Stomach smooth muscle (tissue), 2 donors: ENCODE measurements at regions not wholly inside any gene's neighbourhood (a gene's known extent, or its start where the extent isn't known, plus 50 kb on each side); places are given as distances from the start of the nearest gene placed in this dataset.

Experiments
- H3K27ac ChIP-seq: one replicate; pipeline ENCODE4 v1.7.0; 2013; ENCODE audit warnings: mild to moderate bottlenecking, low read length, inconsistent platforms
- H3K27me3 ChIP-seq, 2 donors: one replicate each; pipeline ENCODE4 v1.7.0; 2013; ENCODE audit warnings: low read length in 2 of 2; ENCODE audit not compliant: insufficient read depth in 2 of 2, control insufficient read depth in 1 of 2
- H3K36me3 ChIP-seq, 2 donors: one replicate each; pipeline ENCODE4 v1.7.0; 2013; ENCODE audit warnings: low read length in 2 of 2; ENCODE audit not compliant: control insufficient read depth in 2 of 2, insufficient read depth in 2 of 2
- H3K4me1 ChIP-seq: one replicate; pipeline ENCODE4 v1.7.0; 2013; ENCODE audit warnings: low read length; ENCODE audit not compliant: control insufficient read depth, insufficient read depth
- H3K4me3 ChIP-seq, 2 donors: one replicate each; pipeline ENCODE4 v1.7.0; 2013; ENCODE audit warnings: low read length in 2 of 2
- H3K9ac ChIP-seq, 2 donors: one replicate each; pipeline ENCODE4 v1.7.0; 2013; ENCODE audit warnings: low read length in 2 of 2, mild to moderate bottlenecking in 1 of 2
- H3K9me3 ChIP-seq, 2 donors: one replicate each; pipeline ENCODE4 v1.7.0; 2013; ENCODE audit warnings: low read length in 2 of 2; ENCODE audit not compliant: control insufficient read depth in 2 of 2
- donor health status: healthy.
- donor health status: Pancreatic carcinoma.

DNA sequence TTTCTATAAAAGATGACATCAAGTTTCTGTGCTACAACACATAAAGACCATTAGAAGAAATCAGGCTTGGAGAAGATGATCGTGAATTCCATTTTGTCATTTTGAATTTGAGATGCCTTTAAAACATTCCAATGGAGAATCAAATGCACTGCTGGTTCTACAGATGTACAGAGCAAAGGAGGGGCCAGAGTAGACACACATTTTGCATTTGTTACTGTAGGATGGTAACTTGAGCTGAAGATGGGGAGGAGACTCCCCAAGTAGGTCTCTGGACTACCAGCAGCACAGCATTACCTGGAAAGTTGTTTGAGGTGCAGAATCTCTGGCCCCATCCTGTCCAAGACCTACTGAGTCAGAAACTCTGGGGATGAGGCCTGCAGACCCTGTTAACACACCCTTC lies 121.6 kb upstream of the RALGAPA2 start:
- Histone ChIP-seq H3K4me3 (no peak overlapping the region), H3K36me3 (no peaks in the 10 kb centered on the region), H3K9me3 (no peaks in the 10 kb centered on the region), H3K27ac (no peak overlapping the region), H3K4me1 (peaks cover 2% of the 10 kb centered on the region), H3K27me3 (peaks cover 6% of the 10 kb centered on the region in 2 donors), H3K9ac (no peak overlapping the region)

DNA sequence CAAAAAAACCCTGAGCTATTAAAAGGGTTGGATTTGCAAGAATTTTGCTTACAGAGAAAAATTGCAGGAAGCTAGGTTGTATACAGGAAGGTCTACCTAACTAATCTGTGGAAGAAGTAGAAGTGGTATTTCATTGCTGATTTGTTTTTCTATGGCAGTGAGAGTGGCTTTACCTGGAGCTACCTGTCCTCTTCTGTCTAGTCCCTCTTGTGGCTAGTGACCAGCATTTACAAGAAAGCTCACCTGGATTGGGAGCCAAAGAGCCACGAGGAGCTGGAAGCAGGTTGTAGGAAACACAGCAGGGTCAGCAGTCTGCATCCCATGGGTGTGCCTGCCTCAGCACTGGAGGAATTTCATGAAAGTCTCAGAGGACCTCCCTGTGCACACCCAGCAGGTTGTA lies 120.3 kb upstream of the RALGAPA2 start:
- Histone ChIP-seq H3K9ac (no peak overlapping the region), H3K27me3 (peaks cover 6% of the 10 kb centered on the region in 2 donors), H3K4me3 (no peak overlapping the region), H3K27ac (no peak overlapping the region), H3K9me3 (no peaks in the 10 kb centered on the region), H3K36me3 (no peaks in the 10 kb centered on the region), H3K4me1 (peaks cover 2% of the 10 kb centered on the region)

DNA sequence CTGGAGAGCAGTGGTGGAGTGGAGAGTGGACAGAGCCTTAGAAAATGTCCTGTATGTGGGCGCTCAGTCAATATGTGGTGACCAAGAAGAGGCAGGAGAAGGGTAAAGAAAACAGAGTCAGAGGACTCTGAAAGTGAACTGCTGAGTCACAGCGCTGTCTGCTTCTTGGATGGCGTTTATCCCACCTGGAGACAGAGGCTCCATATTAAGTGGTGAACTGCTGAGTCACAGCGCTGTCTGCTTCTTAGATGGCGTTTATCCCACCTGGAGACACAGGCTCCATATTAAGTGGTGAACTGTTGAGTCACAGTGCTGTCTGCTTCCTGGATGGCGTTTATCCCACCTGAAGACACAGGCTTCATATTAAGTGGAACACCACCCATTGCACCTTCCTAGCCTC lies 119.3 kb upstream of the RALGAPA2 start:
- H3K9me3 ChIP-seq = no peaks in the 10 kb centered on the region
- H3K4me3 ChIP-seq = no peak overlapping the region
- no peak overlapping the region for H3K9ac ChIP-seq
- H3K36me3 ChIP-seq = no peaks in the 10 kb centered on the region
- peaks cover 6 to 10% of the 10 kb centered on the region in 2 donors for H3K27me3 ChIP-seq
- no peak overlapping the region for H3K27ac ChIP-seq
- no peaks in the 10 kb centered on the region for H3K4me1 ChIP-seq

DNA sequence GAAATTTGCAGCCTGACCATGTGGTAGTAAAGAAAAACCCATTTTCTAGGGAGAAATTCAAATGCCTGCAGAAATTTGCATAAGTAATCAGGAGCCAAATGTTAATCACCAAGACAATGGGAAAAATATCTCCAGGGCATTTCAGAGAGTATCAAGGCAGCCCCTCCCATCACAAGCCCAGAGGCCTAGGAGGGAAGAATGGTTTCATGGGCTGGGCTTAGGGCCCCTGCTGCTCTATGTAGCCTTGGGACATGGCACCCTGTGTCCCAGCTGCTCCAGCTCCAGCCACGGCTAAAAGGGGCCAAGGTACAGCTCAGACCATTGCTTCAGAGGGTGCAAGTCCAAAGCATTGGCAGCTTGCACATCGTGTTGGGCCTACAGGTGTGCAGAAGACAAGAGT lies 117.2 kb upstream of the RALGAPA2 start:
- H3K4me3 ChIP-seq = no peak overlapping the region

DNA sequence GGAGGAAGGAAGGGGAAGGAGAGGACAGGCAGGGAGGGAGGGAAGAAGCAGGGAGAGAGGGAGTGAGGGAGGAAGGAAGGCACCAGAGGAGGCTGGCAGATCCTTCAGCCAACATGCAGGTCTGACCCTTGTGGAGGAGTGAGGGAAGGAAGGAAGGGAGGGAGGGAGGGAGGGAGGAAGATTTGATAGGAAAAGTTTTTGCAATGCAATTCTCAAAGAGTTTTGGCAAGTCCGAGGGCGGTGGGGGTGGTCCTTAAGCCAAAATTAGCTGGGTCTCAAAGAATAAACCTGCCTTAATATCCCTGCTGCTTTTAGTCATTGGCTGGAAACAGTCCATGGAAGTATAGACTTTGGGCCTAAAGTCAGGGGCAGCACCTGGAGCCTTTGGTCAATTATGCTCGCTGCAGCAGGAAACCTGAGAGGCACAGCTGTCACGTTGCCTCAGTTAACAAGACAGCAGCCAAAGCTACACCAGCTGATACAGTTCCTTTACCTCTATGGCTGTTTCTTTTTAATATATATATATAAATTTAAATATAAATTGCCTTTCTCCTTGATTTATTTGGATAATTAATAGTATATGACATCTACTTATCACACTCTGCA lies 115.7 kb upstream of the RALGAPA2 start:
- Histone ChIP-seq H3K9ac (no peak overlapping the region), H3K4me1 (no peaks in the 10 kb centered on the region), H3K27ac (no peak overlapping the region), H3K9me3 (no peaks in the 10 kb centered on the region), H3K27me3 (peaks cover 6 to 20% of the 10 kb centered on the region in 2 donors), H3K4me3 (no peak overlapping the region), H3K36me3 (no peaks in the 10 kb centered on the region)

More for the DNA sequence above, 117.2 kb upstream of the RALGAPA2 start:
- peaks cover 6 to 14% of the 10 kb centered on the region in 2 donors for H3K27me3 ChIP-seq
- H3K4me1 ChIP-seq = no peaks in the 10 kb centered on the region
- H3K9me3 ChIP-seq = no peaks in the 10 kb centered on the region
- H3K36me3 ChIP-seq = no peaks in the 10 kb centered on the region
- no peak overlapping the region for H3K27ac ChIP-seq
- H3K9ac ChIP-seq = no peak overlapping the region

DNA sequence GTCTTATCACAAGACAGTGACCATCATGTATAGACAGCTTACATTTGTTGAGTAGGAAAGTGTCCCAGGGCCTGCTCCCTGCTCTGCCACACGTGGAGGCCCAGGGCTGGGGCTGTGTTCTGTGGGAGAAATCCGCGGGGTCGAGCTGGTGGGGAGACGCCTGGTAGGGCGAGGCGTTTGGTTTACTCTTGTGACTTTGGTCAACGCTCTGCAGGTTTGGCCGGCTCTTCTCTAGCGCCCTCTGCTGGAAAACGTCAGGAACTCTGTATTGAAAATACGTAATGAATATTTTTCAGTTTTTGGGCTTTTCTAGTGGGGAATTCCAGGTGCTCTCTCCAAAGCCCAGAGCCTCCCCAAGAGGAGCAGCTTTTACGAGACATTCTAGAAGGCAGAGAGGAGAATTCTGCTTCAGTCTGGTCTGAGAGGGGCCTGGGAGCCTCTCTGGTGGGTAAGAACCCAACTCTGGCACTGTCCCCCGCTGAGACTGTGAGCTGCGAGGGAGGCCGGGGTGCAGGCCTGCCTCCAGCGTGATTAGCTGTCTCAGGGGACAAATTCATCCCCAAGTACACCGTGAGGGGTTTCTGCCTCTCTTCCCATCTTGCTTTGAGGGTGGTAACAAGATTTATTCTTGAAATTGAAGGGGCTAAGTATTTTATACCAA lies 112.6 kb upstream of the RALGAPA2 start:
- no peak overlapping the region for H3K27ac ChIP-seq
- peaks cover 0 to 28% of the 10 kb centered on the region in 2 donors for H3K27me3 ChIP-seq
- no peaks in the 10 kb centered on the region for H3K36me3 ChIP-seq
- peaks cover 2% of the 10 kb centered on the region for H3K4me1 ChIP-seq
- no peaks in the 10 kb centered on the region for H3K9me3 ChIP-seq
- no peak overlapping the region for H3K4me3 ChIP-seq
- H3K9ac ChIP-seq = no peak overlapping the region

DNA sequence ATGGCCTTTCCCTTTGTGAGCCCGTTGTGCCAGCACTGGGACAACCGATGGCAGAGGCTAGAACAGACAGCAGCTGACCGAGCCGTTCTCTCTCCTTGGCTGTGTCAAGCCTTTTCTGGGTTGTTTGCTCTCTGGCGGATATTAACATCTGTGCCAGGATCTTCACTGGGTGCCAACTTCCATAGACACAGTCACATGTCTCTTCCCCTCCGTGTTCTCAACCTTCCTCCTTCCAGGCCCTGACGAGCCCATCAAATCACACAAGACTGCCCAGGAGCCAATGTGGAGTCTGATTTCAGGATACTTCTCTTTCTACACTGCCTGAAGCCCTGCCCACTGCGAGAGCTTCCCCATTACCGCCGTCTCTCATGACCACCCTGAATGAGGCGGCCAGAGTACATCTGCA lies 111.0 kb upstream of the RALGAPA2 start:
- H3K4me1 ChIP-seq = peaks cover 2% of the 10 kb centered on the region
- H3K9me3 ChIP-seq = no peaks in the 10 kb centered on the region
- H3K27me3 ChIP-seq = peaks cover 0 to 31% of the 10 kb centered on the region in 2 donors
- H3K27ac ChIP-seq = no peak overlapping the region
- H3K4me3 ChIP-seq = no peak overlapping the region
- H3K9ac ChIP-seq = no peak overlapping the region
- H3K36me3 ChIP-seq = no peaks in the 10 kb centered on the region

DNA sequence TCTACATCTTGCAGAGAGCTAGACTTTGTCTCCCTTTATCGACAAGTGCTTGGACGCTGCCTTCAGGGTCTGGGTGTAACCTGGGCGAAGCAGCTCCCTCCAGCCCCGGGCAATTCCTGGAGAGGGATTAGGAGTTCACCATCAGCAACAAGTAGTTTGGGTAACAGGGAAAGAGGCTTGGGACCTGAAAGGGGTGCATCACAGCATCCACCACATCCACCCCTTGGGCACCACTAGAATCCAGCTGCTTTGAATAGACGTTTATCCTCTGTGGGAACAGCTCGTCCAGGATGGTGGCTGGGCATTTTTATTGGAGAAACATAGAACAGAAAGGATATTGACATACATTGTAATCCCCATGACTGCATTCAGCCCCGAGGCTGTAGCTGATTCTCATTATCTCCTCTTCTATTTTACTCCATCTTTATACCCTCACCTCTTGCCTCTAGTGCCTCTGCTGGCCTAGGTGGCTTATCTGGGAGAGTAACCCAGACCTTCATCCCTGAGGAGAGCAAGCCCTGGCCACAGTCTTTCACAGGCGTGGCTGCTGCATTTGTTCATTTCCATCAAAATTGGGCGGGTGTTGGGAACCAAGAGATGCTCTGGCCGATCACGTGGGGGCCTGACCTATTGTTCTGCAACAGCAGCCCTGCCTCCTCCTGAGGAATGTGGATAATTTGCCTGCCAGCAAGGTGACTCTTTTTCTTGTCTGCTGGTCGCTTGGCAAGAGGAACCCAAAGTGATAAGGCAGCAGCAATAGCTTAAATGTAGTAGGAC lies 109.2 kb upstream of the RALGAPA2 start:
- H3K4me1 ChIP-seq = peaks cover 2% of the 10 kb centered on the region
- no peak overlapping the region for H3K4me3 ChIP-seq
- H3K9ac ChIP-seq = no peak overlapping the region
- no peaks in the 10 kb centered on the region for H3K36me3 ChIP-seq
- no peak overlapping the region for H3K27ac ChIP-seq
- H3K27me3 ChIP-seq = peaks cover 0 to 23% of the 10 kb centered on the region in 2 donors
- no peaks in the 10 kb centered on the region for H3K9me3 ChIP-seq

DNA sequence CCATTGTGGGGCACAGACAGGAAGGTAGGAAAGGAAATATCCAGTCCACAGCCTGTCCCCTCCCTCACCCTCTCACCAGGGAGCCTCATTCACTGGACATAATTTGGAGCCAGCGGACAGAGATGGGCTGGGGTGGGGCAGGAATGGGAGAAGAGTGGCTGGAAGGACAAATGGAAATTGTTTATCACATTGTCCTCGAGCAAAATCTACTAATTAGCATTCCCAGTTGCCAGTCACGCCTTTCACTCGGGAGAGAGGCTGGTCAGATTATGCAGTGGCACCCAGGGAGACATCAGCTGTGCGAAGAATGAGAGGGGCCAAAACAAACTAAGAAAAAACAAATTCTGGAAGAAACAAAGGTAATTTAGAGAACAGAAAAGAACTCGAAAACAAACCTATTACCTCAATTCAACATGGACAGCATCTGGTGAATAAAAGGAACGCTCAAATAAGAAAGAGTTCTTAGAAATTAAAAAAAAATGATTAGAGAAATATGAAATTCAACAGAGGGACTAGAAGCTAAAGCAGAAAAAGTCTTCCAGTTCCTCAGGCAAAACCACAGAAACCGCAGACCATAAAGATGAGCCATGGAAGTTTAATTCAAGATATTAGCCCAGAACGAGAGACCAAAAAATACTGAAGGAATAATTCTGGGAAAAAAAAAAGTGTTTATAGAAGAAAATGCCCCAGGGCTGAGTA lies 108.5 kb upstream of the RALGAPA2 start:
- Histone ChIP-seq H3K4me1 (peaks cover 2% of the 10 kb centered on the region), H3K4me3 (no peak overlapping the region), H3K9ac (no peak overlapping the region), H3K36me3 (no peaks in the 10 kb centered on the region), H3K27me3 (peaks cover 0 to 21% of the 10 kb centered on the region in 2 donors), H3K9me3 (no peaks in the 10 kb centered on the region), H3K27ac (no peak overlapping the region)

DNA sequence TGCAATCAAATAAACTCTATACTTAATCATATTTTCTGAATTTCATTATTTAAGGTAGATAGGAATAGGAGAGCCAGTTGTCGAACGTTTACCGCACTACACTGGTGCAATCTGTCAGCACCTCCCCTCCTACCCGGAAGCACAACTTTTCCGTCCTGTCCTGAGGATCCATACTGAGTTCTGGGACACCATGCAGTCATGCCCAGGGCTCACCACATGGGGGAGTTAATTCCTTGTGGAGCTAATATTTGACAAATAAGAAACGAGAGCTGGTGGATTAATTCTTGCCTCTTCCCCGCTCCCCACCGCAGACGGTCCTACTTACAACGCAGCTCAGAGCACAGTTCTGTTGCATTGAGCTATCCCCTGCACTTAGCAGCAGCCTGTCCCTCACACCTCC lies 107.7 kb upstream of the RALGAPA2 start:
- Histone ChIP-seq H3K27ac (no peak overlapping the region), H3K27me3 (peaks cover 0 to 21% of the 10 kb centered on the region in 2 donors), H3K36me3 (no peaks in the 10 kb centered on the region), H3K4me3 (no peak overlapping the region), H3K9ac (no peak overlapping the region), H3K4me1 (peaks cover 2% of the 10 kb centered on the region), H3K9me3 (no peaks in the 10 kb centered on the region)
